HG03175 (cell line): ENCODE measurements at regions not wholly inside any gene's neighbourhood (a gene's known extent, or its start where the extent isn't known, plus 50 kb on each side); places are given as distances from the start of the nearest gene placed in this dataset.
"Not testable (repeated sequence)": the region's sequence is repeated elsewhere in the genome, so short reads cannot be mapped to it uniquely, and the experiment has no call there.

Experiments
- ATAC-seq: cut with Tn5 transposase; IDR thresholded peaks from one replicate; pipeline ENCODE4 v1.9.1; 2021; ENCODE audit warnings: mild to moderate bottlenecking, moderate library complexity; ENCODE audit not compliant: unreplicated experiment

DNA sequence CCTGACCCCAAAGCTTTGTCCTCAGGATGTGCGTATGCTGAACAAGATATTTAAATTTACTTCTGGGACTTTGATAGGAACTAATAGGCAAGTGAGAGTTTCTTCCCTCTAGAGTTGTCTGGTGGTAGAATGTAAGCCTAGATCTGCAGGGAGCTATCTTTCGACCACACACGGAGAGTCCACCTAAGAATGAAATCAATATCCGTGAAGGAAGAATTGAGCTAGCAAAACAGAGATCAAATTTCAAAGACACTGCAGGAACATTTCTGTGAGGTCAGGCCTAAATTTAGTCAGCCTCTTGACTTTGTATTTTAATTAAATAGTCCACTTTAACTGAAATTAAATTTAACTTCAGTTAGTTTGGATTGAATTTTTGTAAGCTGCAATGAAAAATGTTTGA, 871.3 kb downstream of the RAB28 start:
- no peak for ATAC-seq

DNA sequence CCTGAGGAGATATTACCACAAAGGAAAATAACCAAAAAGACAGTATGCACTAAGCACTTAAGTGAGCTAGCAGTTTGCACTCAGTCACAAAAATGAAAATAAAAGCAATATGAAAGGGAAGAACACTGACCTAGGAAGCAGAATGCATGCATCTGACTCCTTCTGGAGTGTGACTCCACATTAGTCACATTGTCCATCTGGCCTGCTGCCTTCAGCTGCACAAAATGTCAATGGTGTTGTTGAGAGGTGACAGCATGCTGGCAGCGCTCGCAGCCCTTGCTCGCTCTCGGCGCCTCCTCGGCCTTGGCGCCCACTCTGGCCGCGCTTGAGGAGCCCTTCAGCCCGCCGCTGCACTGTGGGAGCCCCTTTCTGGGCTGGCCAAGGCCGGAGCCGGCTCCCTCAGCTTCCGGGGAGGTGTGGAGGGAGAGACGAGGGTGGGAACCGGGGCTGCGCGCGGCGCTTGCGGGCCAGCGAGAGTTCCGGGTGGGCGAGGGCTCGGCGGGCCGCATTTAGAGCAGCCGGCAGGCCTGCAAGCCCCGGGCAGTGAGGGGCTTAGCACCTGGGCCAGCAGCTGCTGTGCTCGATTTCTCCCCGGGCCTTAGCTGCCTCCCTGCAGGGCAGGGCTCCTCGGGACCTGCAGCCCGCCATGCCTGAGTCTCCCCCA, 874.8 kb downstream of the RAB28 start:
- ATAC-seq: not testable (repeated sequence)

GRCh38 chr4:12595986-12596385, 888.2 kb downstream of the RAB28 start:
- no peak for ATAC-seq

DNA sequence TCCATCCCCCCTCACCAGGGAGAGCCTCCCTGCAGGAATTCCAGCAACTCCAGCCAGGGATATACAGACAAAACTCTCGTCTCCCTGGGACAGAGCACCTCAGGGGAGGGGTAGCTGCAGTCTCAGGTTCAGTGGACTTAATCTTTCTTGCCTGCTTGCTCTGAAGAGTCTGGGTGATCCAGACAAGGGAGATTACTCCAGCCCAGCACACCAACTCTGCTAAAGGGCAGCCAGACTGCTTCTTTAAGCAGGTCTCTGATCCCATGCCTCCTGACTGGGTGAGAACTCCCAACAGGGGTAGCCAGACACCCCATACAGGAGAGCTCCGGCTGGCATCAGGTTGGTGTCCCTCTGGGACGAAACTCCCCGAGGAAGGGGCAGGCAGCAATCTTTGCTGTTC, 888.7 kb downstream of the RAB28 start:
- ATAC-seq: no peak

GRCh38 chr4:12588582-12588981, 895.6 kb downstream of the RAB28 start:
- ATAC-seq: no peak

GRCh38 chr4:12586242-12587006, 897.7 kb downstream of the RAB28 start:
- ATAC-seq: no peak

GRCh38 chr4:12584116-12584875, 899.8 kb downstream of the RAB28 start:
- no peak for ATAC-seq

DNA sequence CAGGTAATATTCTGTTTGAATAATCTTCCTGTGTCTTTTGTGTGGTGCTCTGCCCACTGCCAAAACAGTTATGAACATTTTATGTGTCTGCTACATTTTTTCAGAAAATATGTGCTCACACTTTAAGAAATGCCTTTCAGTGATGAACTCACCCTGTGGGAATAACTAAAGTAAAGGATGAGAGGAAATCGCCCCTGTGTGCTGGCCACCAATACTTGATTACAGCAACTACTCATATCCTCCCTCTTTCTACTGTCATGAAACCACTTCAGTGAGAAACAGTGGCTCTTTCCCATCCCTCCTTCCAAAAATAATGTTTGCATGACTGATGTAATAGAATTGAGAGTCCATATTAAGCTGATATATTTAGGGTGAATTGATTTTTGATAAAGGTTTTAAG, 900.9 kb downstream of the RAB28 start:
- no peak for ATAC-seq

DNA sequence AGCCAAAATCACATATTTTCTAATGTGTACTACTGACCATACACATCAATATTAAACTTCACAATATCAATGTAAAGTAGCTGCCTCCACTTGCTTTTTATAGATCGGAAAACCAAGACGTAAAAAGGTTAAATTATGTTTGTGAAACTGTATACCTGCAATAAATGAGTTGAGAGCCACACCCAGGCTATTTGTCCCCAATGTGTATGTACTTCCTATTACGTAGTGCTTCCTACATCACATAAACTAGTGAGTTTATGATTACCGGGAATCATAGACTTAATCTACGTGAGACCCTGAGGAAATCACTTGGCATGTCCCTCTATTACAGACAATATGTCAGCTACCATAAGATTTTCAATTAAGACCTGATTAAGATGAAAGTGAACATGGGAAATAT, 903.4 kb downstream of the RAB28 start:
- ATAC-seq: no peak

GRCh38 chr4:12579172-12579571, 905.0 kb downstream of the RAB28 start:
- no peak for ATAC-seq

DNA sequence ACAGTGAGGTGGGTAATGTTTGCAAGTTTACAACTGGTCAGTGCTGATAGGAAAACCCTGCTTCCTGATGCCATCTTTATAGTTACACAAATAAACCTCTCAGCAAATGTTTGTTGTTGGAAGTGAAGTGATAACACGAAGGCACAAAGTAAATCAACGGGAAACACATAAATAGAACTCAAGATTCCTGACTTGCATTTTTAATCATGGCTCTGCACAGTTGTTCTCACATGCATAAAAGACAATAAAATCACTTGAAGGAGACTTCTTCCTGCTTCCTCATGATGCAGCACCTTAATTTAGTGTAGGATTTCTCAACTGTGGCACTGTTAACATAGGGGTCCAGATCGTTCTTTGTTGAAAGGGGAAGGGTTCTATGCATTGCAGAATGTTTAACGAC, 907.7 kb downstream of the RAB28 start:
- ATAC-seq: no peak

DNA sequence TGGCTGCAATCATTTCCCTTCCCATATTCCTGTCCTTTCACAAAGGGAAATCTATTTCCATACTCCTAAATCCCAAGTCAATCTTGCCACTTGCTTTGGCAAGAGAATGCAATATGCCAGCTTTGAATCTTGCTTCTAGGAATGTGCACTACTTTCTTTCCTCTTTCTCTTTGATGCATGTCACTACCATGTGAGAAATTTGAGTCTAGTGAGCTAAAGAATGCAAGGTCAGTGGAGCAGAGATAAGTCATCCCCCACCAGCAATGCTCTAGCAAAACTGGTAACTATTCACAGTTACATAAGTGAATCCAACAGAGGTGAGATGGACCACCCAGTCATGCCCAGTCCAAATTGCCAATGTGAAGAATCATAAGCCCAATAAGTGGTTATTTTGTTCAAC, 910.4 kb downstream of the RAB28 start:
- no peak for ATAC-seq

GRCh38 chr4:12562476-12563140, 921.5 kb downstream of the RAB28 start:
- ATAC-seq: no peak

DNA sequence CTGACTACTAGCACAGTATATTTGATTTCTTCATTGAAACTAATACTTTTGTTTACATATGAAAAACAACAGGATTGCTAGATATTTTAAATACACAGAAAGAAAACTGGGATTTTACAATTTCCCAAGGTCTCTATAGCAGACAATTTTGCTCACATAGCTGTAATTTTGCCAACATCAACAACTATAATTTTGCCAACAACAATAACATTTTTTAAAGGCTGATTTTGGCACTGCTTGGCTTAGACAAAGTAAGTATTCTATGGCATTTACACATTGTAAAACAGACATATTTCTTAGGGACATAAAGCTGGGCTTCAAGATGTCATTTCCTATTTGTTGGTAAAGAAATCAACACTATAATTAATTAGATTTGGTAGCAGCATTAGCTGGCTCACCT, 922.1 kb downstream of the RAB28 start:
- no peak for ATAC-seq

- ATAC-seq: no peak
Measured at GRCh38 chr4:12555011-12555410, 929.1 kb downstream of the RAB28 start.

GRCh38 chr4:12548678-12549077, 935.5 kb downstream of the RAB28 start:
- ATAC-seq: no peak

DNA sequence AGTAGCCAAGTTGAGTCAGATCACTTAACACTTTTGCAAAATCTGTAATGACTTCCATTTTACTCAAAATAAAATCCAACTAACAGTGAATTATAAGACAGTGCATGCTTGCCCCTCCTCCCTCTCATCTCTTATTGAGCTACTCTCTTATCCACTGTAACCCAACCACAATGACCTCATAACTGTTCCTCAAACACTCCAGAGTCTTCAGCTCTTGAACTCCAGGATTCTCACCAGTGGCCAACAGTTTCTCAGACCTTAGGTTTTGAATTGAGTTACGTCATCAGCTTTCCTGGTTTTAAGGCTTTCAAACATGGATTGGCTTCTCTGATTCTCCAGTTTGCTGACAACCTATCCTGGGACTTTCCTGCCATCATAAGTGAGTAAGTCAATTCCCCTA, 938.3 kb downstream of the RAB28 start:
- ATAC-seq: no peak

GRCh38 chr4:12538162-12538561, 946.0 kb downstream of the RAB28 start:
- ATAC-seq: no peak

- no peak for ATAC-seq
Measured at GRCh38 chr4:12534684-12535083, 949.5 kb downstream of the RAB28 start.

DNA sequence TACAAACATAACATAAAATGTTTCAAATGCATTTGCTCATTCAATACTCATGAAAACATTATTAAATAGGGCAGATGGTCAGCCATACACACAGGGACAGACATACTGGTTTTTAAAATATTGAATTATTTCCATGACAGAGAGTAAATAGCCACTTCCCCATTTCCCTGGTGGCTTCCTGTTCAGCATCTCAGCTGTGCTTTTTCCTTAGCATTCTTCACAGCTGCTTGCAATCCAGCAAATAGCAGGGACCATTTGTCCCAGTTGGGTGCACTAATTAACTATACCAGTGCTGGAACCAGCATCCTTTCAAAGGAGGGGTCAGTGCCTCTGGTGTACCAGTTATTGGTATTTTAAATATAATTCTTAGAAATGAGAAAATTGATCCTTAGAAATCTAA, 964.7 kb downstream of the RAB28 start:
- no peak for ATAC-seq

- ATAC-seq: no peak
Measured at GRCh38 chr4:12507868-12508481, 976.2 kb downstream of the RAB28 start.
